Bronchial epithelial cell (primary cell): ENCODE measurements at regions not wholly inside any gene's neighbourhood (a gene's known extent, or its start where the extent isn't known, plus 50 kb on each side); places are given as distances from the start of the nearest gene placed in this dataset.
"Not testable (repeated sequence)": the region's sequence is repeated elsewhere in the genome, so short reads cannot be mapped to it uniquely, and the experiment has no call there.

Experiments
- DNase-seq: peaks from one replicate; pipeline ENCODE4 v3.0.0-alpha.2; 2010; ENCODE audit warnings: low read depth
- FAIRE-seq: peaks from 2 replicates; lab custom pipeline; 2011; peaks lifted over from hg19 to GRCh38; lab: Jason Lieb, UNC
- H3K27me3 ChIP-seq: 2 replicates; pipeline ENCODE4 v1.5.1; 2011; ENCODE audit warnings: low read length; ENCODE audit not compliant: control insufficient read depth, insufficient read depth
- H3K36me3 ChIP-seq: 2 replicates; pipeline ENCODE4 v1.5.1; 2011; ENCODE audit warnings: low read length; ENCODE audit not compliant: control insufficient read depth, insufficient read depth
- H3K4me3 ChIP-seq: 2 replicates; pipeline ENCODE4 v1.5.1; 2011; ENCODE audit warnings: mild to moderate bottlenecking, low read depth, low read length, control low read depth
- TF ChIP-seq, protein P1 (sequence below): IDR thresholded peaks from 2 replicates; pipeline ENCODE4 v1.5.1; 2011; ENCODE audit warnings: mild to moderate bottlenecking, moderate library complexity, low read length, control low read depth, inconsistent platforms; ENCODE audit not compliant: insufficient read depth, severe bottlenecking

DNA sequence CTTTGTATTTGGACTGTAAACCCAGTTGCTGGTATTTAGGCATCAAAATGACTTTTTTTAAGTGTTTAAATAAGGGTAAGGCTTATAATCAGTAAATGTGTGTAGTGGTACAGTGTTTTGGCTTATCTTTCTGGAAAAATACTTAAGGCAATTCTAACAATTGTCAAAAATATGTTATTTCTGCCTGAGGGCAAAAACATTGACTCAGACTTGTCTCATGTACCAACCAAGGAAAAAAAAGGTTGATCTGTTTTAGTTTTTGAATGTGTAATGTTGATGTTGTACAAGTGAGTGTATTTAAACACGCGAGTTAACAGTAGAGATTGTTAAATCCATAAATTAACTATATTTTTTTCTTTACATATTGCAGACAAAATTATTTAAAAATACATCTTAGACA is 277.8 kb upstream of the TYRP1 start:
- no peaks in the 10 kb centered on the region for H3K36me3 ChIP-seq
- DNase-seq (peak; percentile 36), FAIRE-seq (no peak)
- no peaks in the 10 kb centered on the region for H3K27me3 ChIP-seq
- H3K4me3 ChIP-seq: no peak overlapping the region
- TF ChIP-seq, protein P1, sequence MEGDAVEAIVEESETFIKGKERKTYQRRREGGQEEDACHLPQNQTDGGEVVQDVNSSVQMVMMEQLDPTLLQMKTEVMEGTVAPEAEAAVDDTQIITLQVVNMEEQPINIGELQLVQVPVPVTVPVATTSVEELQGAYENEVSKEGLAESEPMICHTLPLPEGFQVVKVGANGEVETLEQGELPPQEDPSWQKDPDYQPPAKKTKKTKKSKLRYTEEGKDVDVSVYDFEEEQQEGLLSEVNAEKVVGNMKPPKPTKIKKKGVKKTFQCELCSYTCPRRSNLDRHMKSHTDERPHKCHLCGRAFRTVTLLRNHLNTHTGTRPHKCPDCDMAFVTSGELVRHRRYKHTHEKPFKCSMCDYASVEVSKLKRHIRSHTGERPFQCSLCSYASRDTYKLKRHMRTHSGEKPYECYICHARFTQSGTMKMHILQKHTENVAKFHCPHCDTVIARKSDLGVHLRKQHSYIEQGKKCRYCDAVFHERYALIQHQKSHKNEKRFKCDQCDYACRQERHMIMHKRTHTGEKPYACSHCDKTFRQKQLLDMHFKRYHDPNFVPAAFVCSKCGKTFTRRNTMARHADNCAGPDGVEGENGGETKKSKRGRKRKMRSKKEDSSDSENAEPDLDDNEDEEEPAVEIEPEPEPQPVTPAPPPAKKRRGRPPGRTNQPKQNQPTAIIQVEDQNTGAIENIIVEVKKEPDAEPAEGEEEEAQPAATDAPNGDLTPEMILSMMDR: no peak

DNA sequence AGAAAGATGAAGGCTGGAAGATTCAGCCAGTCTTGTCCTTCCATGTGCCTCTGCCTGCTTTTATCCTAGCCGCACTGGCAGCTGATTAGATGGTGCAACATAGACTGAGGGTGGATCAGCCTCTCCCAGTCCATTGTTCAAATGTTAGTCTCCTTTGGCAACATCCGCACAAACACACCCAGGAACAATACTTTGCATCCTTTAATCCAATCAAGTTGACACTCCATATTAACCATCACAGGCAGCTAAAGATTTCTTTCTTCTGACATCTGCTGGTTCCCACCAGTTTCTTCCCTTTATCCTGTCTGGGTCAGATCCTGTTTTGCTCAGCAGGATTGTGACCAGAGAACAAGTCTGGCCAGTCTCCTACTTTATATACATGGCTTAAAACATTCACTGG is 276.5 kb upstream of the TYRP1 start:
- no peak overlapping the region for H3K4me3 ChIP-seq
- H3K27me3 ChIP-seq: no peaks in the 10 kb centered on the region
- no peak for FAIRE-seq
- no peaks in the 10 kb centered on the region for H3K36me3 ChIP-seq
- TF ChIP-seq, protein P1: no peak
- no peak for DNase-seq

DNA sequence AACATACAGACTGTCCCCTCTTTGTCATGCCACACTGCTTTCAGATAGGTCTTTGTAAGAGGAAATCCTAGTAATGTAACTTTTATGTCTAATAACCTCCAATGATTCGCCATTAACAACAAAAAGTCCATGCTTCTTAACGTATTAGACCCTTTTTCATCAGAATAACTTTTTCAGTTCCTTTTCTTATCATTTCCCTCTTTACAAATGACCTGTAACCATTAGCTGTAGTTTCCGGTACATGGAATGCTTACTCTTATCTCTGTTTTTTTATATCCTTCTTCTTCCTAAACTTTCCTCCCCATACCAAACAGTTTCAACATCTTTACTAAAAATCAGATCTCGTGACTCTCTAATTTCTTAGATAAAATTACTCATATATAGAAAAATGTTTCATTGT is 268.9 kb upstream of the TYRP1 start:
- H3K27me3 ChIP-seq: no peaks in the 10 kb centered on the region
- no peak for DNase-seq
- FAIRE-seq: no peak

DNA sequence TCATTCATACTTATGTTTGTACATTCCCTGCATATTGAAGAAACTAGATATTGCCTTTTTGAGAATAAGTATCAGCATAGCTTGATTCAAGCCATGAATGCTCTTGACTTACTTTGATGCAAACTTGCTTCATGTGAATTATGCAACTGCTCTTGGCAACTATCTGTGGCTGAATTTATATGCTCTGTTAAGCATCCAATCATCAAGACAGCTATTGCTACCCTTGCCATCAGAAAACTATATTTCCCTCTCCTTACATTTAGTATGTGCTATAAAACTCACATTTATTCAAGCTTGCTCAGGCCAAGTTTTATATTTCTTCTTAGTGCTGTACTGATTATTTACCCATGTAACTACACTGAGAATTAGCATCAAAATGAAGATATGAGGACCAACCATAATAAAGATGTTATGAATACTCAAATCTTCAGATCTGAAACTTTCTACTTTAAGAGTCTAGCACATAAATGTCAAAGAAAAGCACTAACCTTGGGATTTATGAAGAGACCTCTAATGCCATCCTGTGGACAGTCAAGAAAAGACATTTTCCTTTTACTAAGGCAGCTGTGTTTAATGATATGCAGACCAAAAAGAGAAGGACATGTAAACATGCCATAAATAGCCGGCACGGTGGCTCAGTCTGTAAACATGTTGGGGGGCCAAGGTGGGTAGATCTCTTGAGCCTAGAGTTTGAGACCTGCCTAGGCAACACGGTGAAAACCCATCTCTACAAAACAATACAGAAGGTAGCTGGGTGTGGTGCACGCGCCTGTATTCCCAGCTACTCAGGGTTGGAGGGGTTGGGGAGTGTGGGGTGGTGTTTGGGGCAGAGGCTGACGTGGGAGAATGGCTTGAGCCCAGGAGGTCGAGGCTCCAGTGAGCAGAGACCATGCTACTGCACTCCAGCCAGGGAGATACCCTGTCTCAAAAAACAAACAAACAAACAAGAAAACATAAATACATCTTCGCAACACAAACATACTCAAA is 267.0 kb upstream of the TYRP1 start:
- H3K4me3 ChIP-seq: no peak overlapping the region
- H3K27me3 ChIP-seq: no peaks in the 10 kb centered on the region
- DNase-seq (peak; percentile 20), FAIRE-seq (no peak)
- TF ChIP-seq, protein P1: peak; percentile 7
- H3K36me3 ChIP-seq: no peaks in the 10 kb centered on the region

More for the DNA sequence above, 268.9 kb upstream of the TYRP1 start:
- Histone ChIP-seq H3K36me3 (no peaks in the 10 kb centered on the region), H3K4me3 (no peak overlapping the region)
- TF ChIP-seq, protein P1: no peak

DNA sequence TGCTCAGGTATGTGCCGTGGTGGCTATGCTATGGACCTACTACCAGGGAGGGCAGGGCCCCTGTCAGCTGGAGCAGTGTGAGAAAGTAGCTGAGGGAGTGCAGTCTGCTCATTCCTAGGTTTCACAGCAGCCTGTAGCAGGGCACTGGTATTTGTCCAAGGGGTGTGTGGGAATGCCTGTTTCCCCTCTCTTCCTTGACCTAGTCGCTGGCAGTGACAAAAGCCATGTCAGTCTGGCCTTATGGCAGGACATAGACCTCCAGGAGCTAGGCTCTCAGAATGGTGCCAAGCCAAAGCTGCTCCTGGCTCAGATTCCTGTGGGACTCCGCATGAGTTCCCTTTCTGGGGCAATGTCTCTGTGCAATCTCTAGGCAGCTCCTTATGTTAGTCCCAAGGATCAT is 253.9 kb upstream of the TYRP1 start:
- H3K4me3 ChIP-seq: no peak overlapping the region
- TF ChIP-seq, protein P1: no peak
- no peak for FAIRE-seq
- DNase-seq: no peak
- H3K36me3 ChIP-seq: no peaks in the 10 kb centered on the region
- no peaks in the 10 kb centered on the region for H3K27me3 ChIP-seq

DNA sequence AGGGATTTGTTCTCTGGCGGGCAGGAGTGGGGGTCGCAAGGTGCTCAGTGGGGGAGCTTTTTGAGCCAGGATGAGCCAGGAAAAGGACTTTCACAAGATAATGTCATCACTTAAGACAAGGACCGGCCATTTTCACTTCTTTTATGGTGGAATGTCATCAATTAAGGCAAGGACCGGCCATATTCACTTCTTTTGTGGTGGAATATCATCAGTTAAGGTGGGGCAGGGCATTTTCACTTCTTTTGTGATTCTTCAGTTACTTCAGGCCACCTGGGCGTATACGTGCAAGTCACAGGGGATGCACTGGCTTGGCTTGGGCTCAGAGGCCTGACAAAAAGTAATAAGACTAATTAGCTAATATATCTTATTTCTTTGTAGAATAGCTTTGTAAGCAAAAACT is 252.1 kb upstream of the TYRP1 start:
- not testable (repeated sequence) for DNase-seq, H3K36me3 ChIP-seq, H3K4me3 ChIP-seq, H3K27me3 ChIP-seq, FAIRE-seq
